Esophagus muscularis mucosa (tissue), 3 donors: ENCODE measurements at regions not wholly inside any gene's neighbourhood (a gene's known extent, or its start where the extent isn't known, plus 50 kb on each side); places are given as distances from the start of the nearest gene placed in this dataset.
"Not testable (repeated sequence)": the region's sequence is repeated elsewhere in the genome, so short reads cannot be mapped to it uniquely, and the experiment has no call there.

Experiments
- CTCF ChIP-seq, 3 experiments: fragments of 200-600 bp in 2 of 3; fragments of 450-650 bp in 1 of 3; sonication (generic) in 2 of 3; IDR thresholded peaks; one replicate each; pipeline ENCODE4 v1.5.1; 2017 to 2019; ENCODE audit warnings: antibody characterized with exemption in 3 of 3, mild to moderate bottlenecking in 2 of 3, moderate library complexity in 1 of 3
- POLR2A ChIP-seq: fragments of 450-650 bp; IDR thresholded peaks from one replicate; pipeline ENCODE4 v1.6.1; 2017; ENCODE audit warnings: antibody characterized with exemption, moderate library complexity, mild to moderate bottlenecking, low read depth

GRCh38 chr17:64790193-64790592, 128.1 kb upstream of the SMURF2 start:
- TF ChIP-seq POLR2A; CTCF (IDR thresholded peaks at IDR 0.05): not testable (repeated sequence)
